Loucy (cell line): ENCODE measurements at regions not wholly inside any gene's neighbourhood (a gene's known extent, or its start where the extent isn't known, plus 50 kb on each side); places are given as distances from the start of the nearest gene placed in this dataset.

Source experiments
- EZH2phosphoT487 ChIP-seq: fragments of 200-600 bp; IDR thresholded peaks from 2 replicates; pipeline ENCODE4 v1.6.1; 2018; ENCODE audit warnings: antibody characterized with exemption, mild to moderate bottlenecking, moderate library complexity, borderline replicate concordance
- TF ChIP-seq, protein P1 (sequence below): fragments of 200-600 bp; sonication (generic); conservative IDR thresholded peaks from 2 replicates; pipeline ENCODE4 v1.5.1; 2014; ENCODE audit warnings: mild to moderate bottlenecking, antibody characterized with exemption, low read length

DNA sequence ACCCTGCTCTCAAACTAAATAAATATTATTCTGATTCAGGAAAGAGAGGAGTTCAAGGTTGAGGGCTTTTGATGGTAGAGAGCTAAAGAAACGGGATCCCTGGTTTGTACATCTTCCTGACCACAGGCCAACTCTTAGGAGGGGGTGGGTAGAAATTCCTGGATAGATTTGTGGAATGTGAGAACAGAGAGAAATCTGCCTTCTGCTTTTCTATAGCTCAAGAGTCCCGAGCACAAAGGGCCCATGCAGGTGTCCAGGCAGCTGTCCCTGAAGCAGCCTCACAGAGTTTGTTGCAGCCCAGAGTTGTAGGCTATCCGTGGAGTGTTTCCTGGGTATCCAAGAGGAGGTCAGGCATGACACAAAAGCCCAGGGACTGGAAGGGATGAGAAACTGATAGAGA, 198.6 kb downstream of the BCAT1 start:
- TF ChIP-seq, protein P1, sequence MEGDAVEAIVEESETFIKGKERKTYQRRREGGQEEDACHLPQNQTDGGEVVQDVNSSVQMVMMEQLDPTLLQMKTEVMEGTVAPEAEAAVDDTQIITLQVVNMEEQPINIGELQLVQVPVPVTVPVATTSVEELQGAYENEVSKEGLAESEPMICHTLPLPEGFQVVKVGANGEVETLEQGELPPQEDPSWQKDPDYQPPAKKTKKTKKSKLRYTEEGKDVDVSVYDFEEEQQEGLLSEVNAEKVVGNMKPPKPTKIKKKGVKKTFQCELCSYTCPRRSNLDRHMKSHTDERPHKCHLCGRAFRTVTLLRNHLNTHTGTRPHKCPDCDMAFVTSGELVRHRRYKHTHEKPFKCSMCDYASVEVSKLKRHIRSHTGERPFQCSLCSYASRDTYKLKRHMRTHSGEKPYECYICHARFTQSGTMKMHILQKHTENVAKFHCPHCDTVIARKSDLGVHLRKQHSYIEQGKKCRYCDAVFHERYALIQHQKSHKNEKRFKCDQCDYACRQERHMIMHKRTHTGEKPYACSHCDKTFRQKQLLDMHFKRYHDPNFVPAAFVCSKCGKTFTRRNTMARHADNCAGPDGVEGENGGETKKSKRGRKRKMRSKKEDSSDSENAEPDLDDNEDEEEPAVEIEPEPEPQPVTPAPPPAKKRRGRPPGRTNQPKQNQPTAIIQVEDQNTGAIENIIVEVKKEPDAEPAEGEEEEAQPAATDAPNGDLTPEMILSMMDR, result no peak
- TF ChIP-seq EZH2phosphoT487, result no peak
